ENCODE measurements at regions not wholly inside any gene's neighbourhood (a gene's known extent, or its start where the extent isn't known, plus 50 kb on each side); places are given as distances from the start of the nearest gene placed in this dataset.

GRCh38 chr22:48499456-48500425 lies 1327.9 kb downstream of the BRD1 start:
- TF ChIP-seq GATA2 (IDR thresholded peaks at IDR 0.05; ENCODE audit: low read depth, low read length), result no peak
- TF ChIP-seq GATA3 (IDR thresholded peaks at IDR 0.05; ENCODE audit: low read depth, low read length), result no peak
